Left hindlimb (tissue), 1 donor: ENCODE measurements at regions not wholly inside any gene's neighbourhood (a gene's known extent, or its start where the extent isn't known, plus 50 kb on each side); places are given as distances from the start of the nearest gene placed in this dataset.

Experiments used
- DNase-seq: peaks from one replicate; pipeline ENCODE4 v3.0.0-alpha.2; 2018

DNA sequence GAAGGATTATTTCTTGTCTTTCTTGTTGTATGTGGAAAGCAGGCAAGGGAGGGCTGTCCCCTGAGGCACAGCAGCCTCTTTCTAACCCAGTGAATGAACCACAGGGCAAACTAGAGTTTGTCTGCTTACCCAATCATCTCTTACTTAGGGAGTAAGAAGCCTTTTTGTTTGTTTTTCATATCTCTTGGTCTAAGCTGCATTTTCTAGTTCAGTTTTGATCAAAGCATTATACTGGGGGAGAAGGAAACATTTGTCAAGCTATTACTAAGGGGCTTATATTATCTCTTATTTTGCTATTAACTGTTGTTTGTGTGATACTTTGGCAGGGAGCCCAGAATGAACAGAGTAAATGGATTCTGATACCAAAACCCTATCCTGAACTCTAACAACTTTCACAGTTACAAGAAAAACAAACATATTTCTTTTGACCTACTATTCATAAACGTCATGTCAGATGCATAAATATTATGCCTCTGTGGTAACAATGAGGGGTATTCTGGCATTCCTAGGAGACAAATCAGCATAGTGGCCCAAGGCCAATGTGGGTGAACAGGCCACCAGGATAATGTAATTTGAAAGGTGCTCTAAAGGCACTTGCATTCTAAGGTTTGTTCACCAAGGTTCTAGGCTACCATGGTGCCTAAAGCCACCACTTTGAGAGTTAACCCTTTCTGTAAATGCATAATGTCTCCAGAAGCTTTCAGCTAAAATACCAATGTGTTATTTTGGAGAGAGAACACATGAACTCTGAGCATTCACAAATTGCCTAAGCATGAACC, 271.6 kb upstream of the ZPLD1 start:
- no peak for DNase-seq

DNA sequence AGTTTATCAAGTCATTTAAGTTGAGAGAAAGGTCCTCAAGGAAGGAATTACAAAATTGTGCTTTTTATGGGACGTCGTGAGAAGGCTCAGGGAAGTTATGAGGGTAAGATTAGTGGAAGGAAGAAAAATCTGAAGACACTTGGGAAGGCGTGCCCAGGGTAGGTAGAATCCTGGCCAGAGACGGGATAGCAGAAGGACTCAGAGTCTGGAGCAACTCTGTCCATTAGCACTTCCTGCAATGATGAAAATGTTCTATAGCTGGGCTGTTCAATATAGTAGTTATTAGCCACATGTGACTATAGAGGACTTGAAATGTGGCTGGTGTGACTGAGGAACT, 271.0 kb upstream of the ZPLD1 start:
- no peak for DNase-seq

DNA sequence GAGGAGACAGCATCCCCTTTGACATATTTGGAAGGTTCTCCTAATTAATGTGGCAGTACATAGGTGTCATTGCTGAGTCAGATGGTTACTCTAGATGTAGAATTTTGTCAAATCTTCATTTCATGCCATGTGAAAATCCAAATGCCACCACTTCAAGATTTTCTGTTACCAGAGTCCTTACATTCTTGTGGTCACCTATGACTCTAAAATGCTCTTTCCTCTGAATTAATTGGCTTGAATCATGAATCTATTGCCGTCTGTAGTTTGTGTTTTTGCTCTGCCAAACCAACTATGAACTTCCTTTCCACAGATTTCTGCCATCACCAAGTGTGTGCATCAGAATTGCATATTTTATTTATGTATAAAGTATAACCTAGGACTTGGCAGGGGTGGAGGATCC, 269.4 kb upstream of the ZPLD1 start:
- no peak for DNase-seq

- no peak for DNase-seq
Observed at GRCh38 chr3:102169915-102170479, 264.8 kb upstream of the ZPLD1 start.

DNA sequence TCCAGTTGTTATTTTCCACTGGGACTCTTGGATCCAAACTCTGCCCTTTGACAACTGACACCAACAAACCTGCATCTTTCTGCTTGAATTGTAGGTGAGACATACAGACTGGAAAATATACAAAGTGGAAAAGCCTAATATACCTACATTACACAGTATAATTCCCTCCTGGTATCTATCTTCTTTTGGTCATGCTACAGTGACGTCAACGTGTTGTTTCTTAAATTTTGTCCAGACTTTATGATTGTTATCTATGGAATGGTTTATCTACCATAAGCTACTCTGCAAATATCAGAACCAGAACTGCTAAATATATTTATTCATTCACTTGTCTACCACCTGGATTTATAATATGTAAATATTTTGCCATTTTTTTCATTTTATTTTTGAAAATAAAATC, 264.3 kb upstream of the ZPLD1 start:
- no peak for DNase-seq

GRCh38 chr3:102174312-102174712, 260.5 kb upstream of the ZPLD1 start:
- no peak for DNase-seq

DNA sequence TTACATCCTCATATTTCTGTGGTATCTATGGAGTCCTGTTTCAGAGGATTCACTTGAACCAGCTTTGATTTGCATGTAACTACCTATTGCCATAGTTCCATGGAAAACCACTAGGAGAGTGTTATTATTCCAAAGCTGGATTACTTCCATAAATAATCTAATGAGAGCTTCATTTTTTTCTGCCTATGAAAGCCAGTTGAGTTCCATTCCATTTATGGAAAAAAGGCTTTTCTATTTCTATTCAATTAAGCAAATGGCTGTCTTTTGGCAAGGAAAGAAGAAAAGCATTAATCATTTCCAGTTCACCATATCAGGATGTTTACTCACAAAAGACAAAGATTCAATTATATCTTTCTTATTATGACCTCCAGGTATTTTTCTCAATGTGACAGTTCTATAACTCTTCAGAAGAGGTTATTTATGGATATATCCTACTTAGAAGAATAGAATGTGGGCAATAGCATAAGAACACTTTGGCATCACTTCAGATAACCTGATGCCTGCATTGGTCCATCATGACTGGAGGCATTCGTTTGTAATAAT, 259.9 kb upstream of the ZPLD1 start:
- no peak for DNase-seq

GRCh38 chr3:102176333-102177050, 258.3 kb upstream of the ZPLD1 start:
- DNase-seq = no peak

- no peak for DNase-seq
Observed at GRCh38 chr3:102177075-102177755, 257.6 kb upstream of the ZPLD1 start.

GRCh38 chr3:102178817-102179216, 256.0 kb upstream of the ZPLD1 start:
- DNase-seq = no peak

DNA sequence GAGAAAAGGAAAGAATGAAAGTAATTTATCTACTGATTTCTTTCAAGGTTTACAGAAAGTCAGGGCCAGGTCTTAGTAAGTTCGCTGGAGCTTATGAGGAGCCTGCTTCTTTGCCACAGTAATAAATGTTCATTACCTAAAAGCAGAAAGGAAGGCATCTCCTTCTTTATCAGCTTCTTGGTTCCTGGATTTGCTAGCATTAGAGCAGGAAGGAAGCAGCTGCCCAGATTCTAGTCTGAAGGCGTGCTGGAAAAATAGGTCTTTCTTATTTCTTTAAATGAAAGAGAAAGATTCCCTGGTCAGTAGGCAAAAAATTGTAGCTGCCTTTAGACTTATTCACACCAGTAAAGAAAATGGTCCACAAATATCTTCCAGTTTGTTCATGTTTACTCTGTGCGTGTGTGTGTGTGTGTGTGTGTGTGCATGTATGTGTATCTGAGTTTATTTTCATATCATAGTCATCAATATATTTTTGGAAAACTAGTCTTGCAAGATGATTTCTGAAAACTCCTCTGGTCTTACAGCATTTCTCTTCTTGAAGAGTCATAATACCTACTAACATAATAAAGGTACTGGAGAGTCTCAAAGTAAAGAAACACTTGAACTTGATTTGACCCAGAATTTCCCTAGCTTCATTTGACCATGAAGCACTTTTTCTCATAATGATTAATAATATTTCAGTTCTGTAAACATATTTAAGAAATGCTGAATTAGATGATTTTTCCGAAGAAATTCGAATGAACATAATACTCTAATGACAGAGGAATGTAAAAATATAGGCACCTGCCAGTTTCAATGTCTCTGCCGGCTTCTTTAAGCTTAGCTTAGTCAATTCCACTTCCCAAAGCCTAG, 255.3 kb upstream of the ZPLD1 start:
- DNase-seq = no peak

DNA sequence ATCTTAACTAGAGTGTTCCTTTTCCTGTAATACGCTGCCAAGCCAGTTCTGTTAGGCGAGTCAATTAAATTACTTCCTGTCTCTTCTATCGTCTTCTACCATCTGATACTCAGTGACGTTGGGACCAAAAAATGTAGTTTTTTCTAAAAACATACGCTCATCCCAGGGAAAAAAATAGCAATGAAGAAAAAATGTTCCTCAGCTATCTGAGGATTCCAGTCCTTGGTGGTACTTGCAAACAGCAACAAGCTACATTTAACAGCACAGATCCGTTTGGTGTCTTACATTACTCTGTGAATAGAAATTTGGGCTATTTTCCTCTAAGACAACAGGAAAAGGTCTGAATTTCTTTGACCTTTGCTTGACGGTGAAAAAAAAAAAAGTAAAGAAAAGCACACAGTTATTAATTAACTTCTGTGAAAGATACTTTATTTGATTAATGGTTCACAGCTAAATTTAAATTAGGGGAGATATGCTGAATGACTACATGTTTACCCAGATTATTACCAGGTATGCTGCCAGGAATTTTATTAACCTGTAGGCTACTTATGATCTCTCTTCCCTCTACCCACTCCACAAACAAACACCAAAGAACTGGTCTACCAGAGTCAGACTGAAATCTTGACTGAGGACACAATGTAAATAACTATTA, 254.4 kb upstream of the ZPLD1 start:
- no peak for DNase-seq

DNA sequence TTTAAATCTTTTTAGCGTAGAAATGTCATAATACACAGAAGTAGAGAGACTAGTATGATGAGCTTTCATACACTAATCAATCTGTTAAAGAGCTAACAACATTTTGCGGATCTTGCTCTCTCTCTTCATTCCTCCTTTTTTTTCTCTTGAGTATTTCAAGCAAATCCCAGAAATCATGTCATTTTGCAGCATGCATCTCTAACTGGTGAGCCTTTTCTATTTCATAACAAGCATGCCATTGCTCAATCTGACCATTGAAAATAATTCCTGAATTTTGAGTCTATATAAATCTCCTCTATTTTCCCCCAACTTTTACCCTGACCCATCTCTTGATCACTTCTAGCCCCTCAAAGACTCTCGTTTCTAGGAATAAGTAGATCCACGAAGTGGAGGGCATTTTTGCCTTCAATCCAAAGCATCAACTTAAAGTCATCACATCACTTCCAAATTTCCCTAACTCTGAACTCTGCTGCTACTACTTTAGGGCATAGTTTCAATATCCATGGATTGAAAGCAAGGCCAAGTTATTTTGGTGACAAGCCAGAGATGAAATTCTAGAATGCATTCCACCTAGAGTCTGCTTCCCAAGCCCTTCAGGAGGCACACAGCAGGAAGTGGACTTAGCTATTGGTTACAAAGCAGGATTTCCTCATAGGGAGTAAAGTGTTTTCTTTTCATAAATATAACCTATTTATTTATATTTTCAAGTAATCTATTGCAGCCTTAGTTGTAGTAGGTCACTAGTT, 253.5 kb upstream of the ZPLD1 start:
- no peak for DNase-seq

DNA sequence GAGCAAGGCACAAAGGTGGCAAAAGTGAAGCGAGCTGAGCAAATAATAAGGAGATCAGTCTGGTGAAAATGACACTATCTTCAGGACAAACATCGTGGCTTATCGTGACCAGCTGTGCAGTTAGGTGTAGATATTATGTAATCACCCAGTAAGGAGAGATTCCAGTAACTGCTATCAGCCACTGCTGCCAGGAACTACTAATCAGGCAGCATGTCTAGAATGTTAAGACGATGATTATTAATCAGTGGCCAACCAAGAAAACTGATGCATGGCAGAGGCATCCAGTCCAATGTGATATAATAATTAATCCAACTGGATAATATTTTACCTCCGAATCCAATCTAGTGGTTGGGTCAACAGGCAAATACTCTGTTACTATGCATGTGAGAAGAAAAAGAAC, 252.7 kb upstream of the ZPLD1 start:
- DNase-seq = no peak

DNA sequence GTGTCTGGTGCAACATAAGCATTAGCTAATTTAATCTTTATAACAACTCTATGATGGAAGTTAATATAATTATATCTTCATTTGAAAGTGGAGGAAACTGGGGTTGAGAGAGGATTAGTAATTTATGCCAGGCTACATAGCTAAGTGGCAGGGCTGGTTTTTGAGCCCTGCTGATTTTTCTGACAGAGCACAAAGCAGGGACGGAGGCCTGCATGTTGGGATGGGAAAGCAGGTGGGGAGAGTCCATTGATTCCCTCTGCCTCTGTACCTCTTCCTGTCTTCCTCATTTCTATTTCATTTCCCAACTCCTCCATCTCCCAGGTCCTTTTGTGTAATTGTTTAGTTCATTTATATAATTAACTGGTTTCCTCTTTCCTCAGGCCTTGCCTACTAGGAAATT, 251.6 kb upstream of the ZPLD1 start:
- DNase-seq = no peak

- no peak for DNase-seq
Observed at GRCh38 chr3:102183623-102184022, 251.2 kb upstream of the ZPLD1 start.

DNA sequence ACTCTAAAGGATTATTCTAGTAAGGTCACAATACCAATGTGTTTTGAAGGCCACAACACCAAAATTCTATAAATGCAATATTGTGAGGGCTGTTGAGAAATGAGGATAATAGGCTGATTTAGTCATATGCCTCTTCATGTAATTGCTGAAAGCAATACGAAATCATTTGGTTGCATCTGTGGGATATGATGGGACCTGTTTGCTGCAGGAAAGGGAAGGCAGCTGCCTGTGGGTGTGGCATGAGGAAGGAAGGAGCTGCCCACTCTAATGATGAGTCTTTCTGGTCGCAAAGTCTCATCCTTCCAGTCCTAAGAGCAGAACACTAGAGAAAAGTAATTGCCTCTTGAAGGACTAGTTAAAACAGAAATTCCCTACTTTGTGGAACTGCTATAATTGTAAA, 245.3 kb upstream of the ZPLD1 start:
- DNase-seq = no peak

- no peak for DNase-seq
Observed at GRCh38 chr3:102189956-102190723, 244.7 kb upstream of the ZPLD1 start.

- DNase-seq = no peak
Observed at GRCh38 chr3:102192575-102192974, 242.2 kb upstream of the ZPLD1 start.

GRCh38 chr3:102193255-102193654, 241.6 kb upstream of the ZPLD1 start:
- no peak for DNase-seq
